ENCODE measurements at regions not wholly inside any gene's neighbourhood (a gene's known extent, or its start where the extent isn't known, plus 50 kb on each side); places are given as distances from the start of the nearest gene placed in this dataset.
A peak's percentile ranks its signal among the peaks of the same experiment; 100 is the strongest.

GRCh38 chr3:99388780-99389179, 249.6 kb upstream of the COL8A1 start:
- no peak for TF ChIP-seq CTCF (conservative IDR thresholded peaks at IDR 0.05; ENCODE audit: control insufficient read depth, insufficient read depth, low read depth, low read length)
- DNase-seq (ENCODE audit: low read depth): no peak
- no peak overlapping the region for H3K4me3 ChIP-seq (ENCODE audit: control insufficient read depth, low read depth, low read length)

GRCh38 chr3:99384596-99384995, 253.8 kb upstream of the COL8A1 start:
- DNase-seq (ENCODE audit: low read depth): peak; percentile 62
- H3K4me3 ChIP-seq (ENCODE audit: control insufficient read depth, low read depth, low read length): no peak overlapping the region
- no peak for TF ChIP-seq CTCF (conservative IDR thresholded peaks at IDR 0.05; ENCODE audit: control insufficient read depth, insufficient read depth, low read depth, low read length)

- H3K4me3 ChIP-seq (ENCODE audit: control insufficient read depth, low read depth, low read length): no peak overlapping the region
- DNase-seq (ENCODE audit: low read depth): no peak
- no peak for TF ChIP-seq CTCF (conservative IDR thresholded peaks at IDR 0.05; ENCODE audit: control insufficient read depth, insufficient read depth, low read depth, low read length)
Measured at GRCh38 chr3:99376926-99377325, 261.5 kb upstream of the COL8A1 start.

DNA sequence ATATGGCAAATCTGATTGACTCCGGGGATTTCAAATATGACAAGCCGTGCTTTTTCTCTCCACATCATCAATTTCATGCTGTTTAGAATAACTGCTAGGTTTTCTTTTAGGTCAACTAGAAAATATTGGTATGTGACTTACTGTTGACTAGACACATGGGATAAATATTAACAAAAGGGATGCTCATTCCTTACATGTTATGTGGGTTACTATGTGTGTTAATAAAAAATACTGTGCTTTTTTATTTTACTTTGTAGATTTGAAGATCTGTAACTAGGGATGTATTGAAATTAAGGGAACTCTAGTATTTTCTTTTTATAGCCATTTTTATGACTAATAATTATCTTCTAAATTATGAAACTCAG, 264.6 kb upstream of the COL8A1 start:
- no peak for DNase-seq (ENCODE audit: low read depth)
- no peak for TF ChIP-seq CTCF (conservative IDR thresholded peaks at IDR 0.05; ENCODE audit: control insufficient read depth, insufficient read depth, low read depth, low read length)
- no peak overlapping the region for H3K4me3 ChIP-seq (ENCODE audit: control insufficient read depth, low read depth, low read length)

DNA sequence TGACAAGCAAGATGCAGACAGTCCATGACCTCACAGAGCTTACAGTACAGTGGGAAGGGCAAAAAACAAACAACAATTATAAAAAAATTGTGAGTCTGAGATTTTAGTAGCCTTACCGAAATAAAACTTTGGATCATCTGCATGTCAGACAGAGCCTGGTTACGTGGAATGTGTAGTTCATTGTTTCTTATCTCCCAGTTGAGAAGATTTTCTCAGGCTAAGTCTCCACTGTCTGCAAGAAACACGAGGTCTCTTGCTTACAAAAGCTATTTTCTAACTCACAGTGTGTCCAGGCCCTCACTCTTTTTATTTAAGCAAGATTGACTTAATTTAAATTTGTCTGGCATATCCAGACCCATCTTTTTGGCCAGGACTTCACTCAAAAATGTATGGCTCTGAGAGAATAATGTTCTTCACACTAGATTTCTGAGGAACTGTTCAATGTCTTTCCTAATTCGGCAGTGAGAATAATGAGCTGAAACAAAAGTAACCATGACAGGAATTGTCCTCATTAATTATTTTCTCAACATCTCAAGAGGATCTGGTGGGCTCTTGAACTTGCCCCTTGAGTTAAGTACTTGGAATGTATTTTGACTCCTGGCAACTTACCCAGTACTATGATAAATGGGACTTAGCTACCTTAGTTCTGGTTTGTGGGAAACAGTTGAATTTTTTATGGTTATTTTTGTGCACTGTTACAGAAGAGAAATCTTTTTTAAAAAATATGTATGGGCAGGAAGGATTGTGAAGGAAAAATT, 265.1 kb upstream of the COL8A1 start:
- DNase-seq (ENCODE audit: low read depth): no peak
- no peak for TF ChIP-seq CTCF (conservative IDR thresholded peaks at IDR 0.05; ENCODE audit: control insufficient read depth, insufficient read depth, low read depth, low read length)
- H3K4me3 ChIP-seq (ENCODE audit: control insufficient read depth, low read depth, low read length): no peak overlapping the region

DNA sequence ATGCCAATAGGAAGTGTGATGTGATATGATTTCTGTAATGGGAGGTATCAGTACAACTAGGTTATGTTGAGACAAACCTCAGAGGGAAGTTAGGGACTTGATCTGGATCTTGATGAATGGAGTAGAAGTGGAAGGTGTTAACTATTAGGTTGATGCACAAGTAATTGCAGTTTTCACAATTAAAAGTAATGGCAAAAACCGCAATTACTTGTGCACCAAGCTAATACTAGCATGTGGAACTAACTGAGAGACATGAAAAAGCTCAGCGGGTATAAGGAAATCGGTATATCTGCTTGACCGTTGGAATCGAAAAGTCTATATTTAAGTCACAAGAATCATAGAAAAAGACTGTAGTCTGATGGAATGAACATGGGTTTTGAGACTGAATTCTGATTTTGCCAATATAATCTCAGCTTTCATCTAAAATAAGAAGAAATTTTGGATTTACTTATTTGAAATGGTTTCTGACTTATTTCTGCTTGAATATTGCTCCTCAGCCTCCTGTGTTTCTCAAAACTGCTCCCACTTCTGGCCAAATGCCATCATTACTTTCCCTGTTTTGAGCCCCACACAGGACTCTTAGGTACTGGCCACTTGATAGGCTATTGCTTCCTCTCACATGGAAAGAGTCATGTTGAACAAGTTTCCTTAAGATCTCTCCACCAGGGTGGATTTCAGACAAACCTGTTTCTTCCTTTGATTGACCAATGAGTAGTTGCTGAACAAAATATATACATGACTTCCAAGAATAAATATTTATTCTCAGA, 271.5 kb upstream of the COL8A1 start:
- TF ChIP-seq CTCF (conservative IDR thresholded peaks at IDR 0.05; ENCODE audit: control insufficient read depth, insufficient read depth, low read depth, low read length): no peak
- no peak for DNase-seq (ENCODE audit: low read depth)
- H3K4me3 ChIP-seq (ENCODE audit: control insufficient read depth, low read depth, low read length): no peak overlapping the region
